Peyer's patch (tissue), 4 donors: ENCODE measurements at regions not wholly inside any gene's neighbourhood (a gene's known extent, or its start where the extent isn't known, plus 50 kb on each side); places are given as distances from the start of the nearest gene placed in this dataset.

Experiments
- CTCF ChIP-seq, 6 experiments: fragments of 450-650 bp in 4 of 6; fragments of 200-600 bp in 2 of 6; sonication (generic) in 1 of 6; IDR thresholded peaks; one replicate each; pipeline ENCODE4 v1.5.1; 2017 to 2019; ENCODE audit warnings: antibody characterized with exemption in 6 of 6, mild to moderate bottlenecking in 3 of 6, moderate library complexity in 1 of 6
- POLR2A ChIP-seq, 2 donors: fragments of 450-650 bp; IDR thresholded peaks; one replicate each; pipeline ENCODE4 v1.5.1; 2017; ENCODE audit warnings: antibody characterized with exemption in 2 of 2, mild to moderate bottlenecking in 2 of 2, moderate library complexity in 2 of 2

DNA sequence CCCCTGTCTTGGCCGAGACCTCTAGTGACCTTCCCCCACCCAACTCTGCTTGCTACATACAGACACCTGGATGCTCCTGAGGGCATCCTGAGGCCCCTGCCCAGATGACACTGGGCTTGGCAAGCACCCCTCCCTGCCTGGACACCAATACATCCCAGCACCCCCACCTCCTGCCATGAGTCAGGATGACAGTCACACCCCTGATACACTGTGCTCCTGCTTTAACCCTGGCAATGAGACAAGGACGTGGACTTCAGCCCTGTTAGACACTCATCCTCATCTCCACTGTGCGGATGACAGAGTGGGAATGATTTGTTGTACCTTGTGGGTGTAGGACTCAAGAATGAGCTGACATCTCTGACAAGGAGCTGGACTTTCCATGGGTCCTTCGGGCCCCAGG is 186.3 kb upstream of the ADCY1 start:
- TF ChIP-seq CTCF (IDR thresholded peaks at IDR 0.05): no peak
- no peak for TF ChIP-seq POLR2A (IDR thresholded peaks at IDR 0.05)
